ENCODE measurements at regions not wholly inside any gene's neighbourhood (a gene's known extent, or its start where the extent isn't known, plus 50 kb on each side); places are given as distances from the start of the nearest gene placed in this dataset.

- DNase-seq = no peak
These were observed 271.8 kb downstream of the ALG10 start for GRCh38 chr12:34294137-34294536.

- DNase-seq = no peak
These were observed 272.5 kb downstream of the ALG10 start for GRCh38 chr12:34294671-34295365.

GRCh38 chr12:34295366-34296142 lies 273.3 kb downstream of the ALG10 start:
- no peak for DNase-seq

- DNase-seq = no peak
These were observed 274.1 kb downstream of the ALG10 start for GRCh38 chr12:34296143-34297041.

GRCh38 chr12:34297126-34297789 lies 275.0 kb downstream of the ALG10 start:
- no peak for DNase-seq

- DNase-seq = no peak
These were observed 275.5 kb downstream of the ALG10 start for GRCh38 chr12:34297790-34298164.

- no peak for DNase-seq
These were observed 276.1 kb downstream of the ALG10 start for GRCh38 chr12:34298176-34298970.

- no peak for DNase-seq
These were observed 276.9 kb downstream of the ALG10 start for GRCh38 chr12:34298971-34299801.

- no peak for DNase-seq
These were observed 277.5 kb downstream of the ALG10 start for GRCh38 chr12:34299802-34300193.

GRCh38 chr12:34300376-34301250 lies 278.3 kb downstream of the ALG10 start:
- DNase-seq = no peak

- DNase-seq = no peak
These were observed 279.2 kb downstream of the ALG10 start for GRCh38 chr12:34301251-34302130.

- DNase-seq = no peak
These were observed 280.0 kb downstream of the ALG10 start for GRCh38 chr12:34302131-34302885.

- no peak for DNase-seq
These were observed 281.0 kb downstream of the ALG10 start for GRCh38 chr12:34303091-34303870.

GRCh38 chr12:34304001-34304400 lies 281.7 kb downstream of the ALG10 start:
- no peak for DNase-seq

- no peak for DNase-seq
These were observed 282.2 kb downstream of the ALG10 start for GRCh38 chr12:34304546-34304945.

GRCh38 chr12:34305176-34305575 lies 282.9 kb downstream of the ALG10 start:
- no peak for DNase-seq

GRCh38 chr12:34306133-34306830 lies 284.0 kb downstream of the ALG10 start:
- no peak for DNase-seq
